DND-41 (cell line): ENCODE measurements at regions not wholly inside any gene's neighbourhood (a gene's known extent, or its start where the extent isn't known, plus 50 kb on each side); places are given as distances from the start of the nearest gene placed in this dataset.

ENCODE experiments used
- ATAC-seq: fragments of 200-7000 bp; cut with Tn5 transposase; 3 replicates; pipeline ENCODE4 v1.9.1; 2021; ENCODE audit warnings: low read depth; ENCODE audit not compliant: insufficient read depth
- DNase-seq: peaks from one replicate; pipeline ENCODE4 v3.0.0-alpha.2; 2020
- H2AFZ ChIP-seq: 2 replicates; pipeline ENCODE4 v1.6.0; 2012; ENCODE audit warnings: low read depth, low read length
- H3K27ac ChIP-seq: 2 replicates; pipeline ENCODE4 v1.5.1; 2012; ENCODE audit warnings: low read length, inconsistent platforms
- H3K27me3 ChIP-seq: fragments of 200-600 bp; sonication (generic); 2 replicates; pipeline ENCODE4 v1.6.0; 2012; ENCODE audit warnings: low read length, mild to moderate bottlenecking, inconsistent platforms; ENCODE audit not compliant: insufficient read depth, poor library complexity
- H3K36me3 ChIP-seq: 2 replicates; pipeline ENCODE4 v1.5.1; 2012; ENCODE audit warnings: low read length, inconsistent platforms; ENCODE audit not compliant: insufficient read depth
- H3K4me1 ChIP-seq: 2 replicates; pipeline ENCODE4 v1.5.1; 2012; ENCODE audit warnings: mild to moderate bottlenecking, low read length; ENCODE audit not compliant: insufficient read depth
- H3K4me2 ChIP-seq: 2 replicates; pipeline ENCODE4 v1.6.0; 2012; ENCODE audit warnings: mild to moderate bottlenecking, moderate library complexity, low read length, inconsistent platforms; ENCODE audit not compliant: insufficient read depth
- H3K4me3 ChIP-seq, 2 experiments: fragments of 200-600 bp in 1 of 2; shearing (Covaris generic) in 1 of 2; 2 replicates each; pipeline ENCODE4 v1.5.1; 2012 to 2016; ENCODE audit warnings: inconsistent platforms in 2 of 2, low read length in 2 of 2, mild to moderate bottlenecking in 2 of 2, low read depth in 1 of 2, moderate library complexity in 1 of 2
- H3K79me2 ChIP-seq: 2 replicates; pipeline ENCODE4 v1.6.0; 2012; ENCODE audit warnings: low read length, inconsistent platforms; ENCODE audit not compliant: insufficient read depth
- H3K9ac ChIP-seq: 2 replicates; pipeline ENCODE4 v1.6.0; 2012; ENCODE audit warnings: low read depth, mild to moderate bottlenecking, inconsistent platforms, low read length, moderate library complexity
- H3K9me3 ChIP-seq: 2 replicates; pipeline ENCODE4 v1.5.1; 2012; ENCODE audit warnings: low read length, moderate library complexity, mild to moderate bottlenecking, inconsistent platforms; ENCODE audit not compliant: insufficient read depth, severe bottlenecking
- H4K20me1 ChIP-seq: 2 replicates; pipeline ENCODE4 v1.6.0; 2012; ENCODE audit warnings: low read length; ENCODE audit not compliant: insufficient read depth
- CTCF ChIP-seq: IDR thresholded peaks from 2 replicates; pipeline ENCODE4 v1.5.1; 2012; ENCODE audit warnings: borderline replicate concordance, low read length, moderate library complexity, mild to moderate bottlenecking; ENCODE audit not compliant: poor library complexity, severe bottlenecking; ENCODE audit errors: extremely low read depth
- EZH2 ChIP-seq: IDR thresholded peaks from 3 replicates; pipeline ENCODE4 v1.6.1; 2012; ENCODE audit warnings: borderline replicate concordance, low read depth, mild to moderate bottlenecking, moderate library complexity, low read length, inconsistent platforms; ENCODE audit not compliant: severe bottlenecking

- ATAC-seq (peak; percentile 58; the same call in 2 of the 3 replicates), DNase-seq (peak; percentile 7)
- Histone ChIP-seq H3K9me3 (no peaks in the 10 kb centered on the region), H3K27me3 (no peaks in the 10 kb centered on the region), H3K9ac (no peak overlapping the region), H3K4me3 (no peak overlapping the region), H3K4me2 (no peak overlapping the region), H2AFZ (no peak overlapping the region), H4K20me1 (no peaks in the 10 kb centered on the region), H3K36me3 (no peaks in the 10 kb centered on the region), H3K4me1 (no peaks in the 10 kb centered on the region; the same call in 1 of the 2 replicates), H3K79me2 (no peaks in the 10 kb centered on the region), H3K27ac (no peak overlapping the region)
- no peak for TF ChIP-seq EZH2
- TF ChIP-seq CTCF: no peak
These were observed 74.5 kb upstream of the COL24A1 start for GRCh38 chr1:86231076-86231475.

- Histone ChIP-seq H3K4me2 (no peak overlapping the region), H2AFZ (no peak overlapping the region), H3K4me1 (peaks cover 2% of the 10 kb centered on the region; the same call in 1 of the 2 replicates), H3K4me3 (no peak overlapping the region), H3K36me3 (no peaks in the 10 kb centered on the region), H3K9me3 (no peaks in the 10 kb centered on the region), H3K27ac (no peak overlapping the region), H3K9ac (no peak overlapping the region), H3K79me2 (no peaks in the 10 kb centered on the region), H3K27me3 (no peaks in the 10 kb centered on the region), H4K20me1 (no peaks in the 10 kb centered on the region)
- ATAC-seq (no peak), DNase-seq (no peak)
- no peak for TF ChIP-seq EZH2
- no peak for TF ChIP-seq CTCF
These were observed 72.9 kb upstream of the COL24A1 start for GRCh38 chr1:86229405-86229975.

GRCh38 chr1:86228546-86228945, 72.0 kb upstream of the COL24A1 start:
- no peak for ATAC-seq
- H3K4me3 ChIP-seq: no peak overlapping the region
- no peaks in the 10 kb centered on the region for H4K20me1 ChIP-seq
- no peak overlapping the region for H2AFZ ChIP-seq
- no peak overlapping the region for H3K27ac ChIP-seq
- H3K4me2 ChIP-seq: no peak overlapping the region
- H3K9ac ChIP-seq: no peak overlapping the region
- no peaks in the 10 kb centered on the region for H3K9me3 ChIP-seq
- H3K36me3 ChIP-seq: no peaks in the 10 kb centered on the region
- no peaks in the 10 kb centered on the region for H3K27me3 ChIP-seq
- no peak for DNase-seq
- no peak for TF ChIP-seq CTCF
- TF ChIP-seq EZH2: no peak
- no peaks in the 10 kb centered on the region for H3K79me2 ChIP-seq
- H3K4me1 ChIP-seq: peaks cover 6% of the 10 kb centered on the region; the same call in 1 of the 2 replicates
